ENCODE measurements at regions not wholly inside any gene's neighbourhood (a gene's known extent, or its start where the extent isn't known, plus 50 kb on each side); places are given as distances from the start of the nearest gene placed in this dataset.

- TF ChIP-seq, protein P1, sequence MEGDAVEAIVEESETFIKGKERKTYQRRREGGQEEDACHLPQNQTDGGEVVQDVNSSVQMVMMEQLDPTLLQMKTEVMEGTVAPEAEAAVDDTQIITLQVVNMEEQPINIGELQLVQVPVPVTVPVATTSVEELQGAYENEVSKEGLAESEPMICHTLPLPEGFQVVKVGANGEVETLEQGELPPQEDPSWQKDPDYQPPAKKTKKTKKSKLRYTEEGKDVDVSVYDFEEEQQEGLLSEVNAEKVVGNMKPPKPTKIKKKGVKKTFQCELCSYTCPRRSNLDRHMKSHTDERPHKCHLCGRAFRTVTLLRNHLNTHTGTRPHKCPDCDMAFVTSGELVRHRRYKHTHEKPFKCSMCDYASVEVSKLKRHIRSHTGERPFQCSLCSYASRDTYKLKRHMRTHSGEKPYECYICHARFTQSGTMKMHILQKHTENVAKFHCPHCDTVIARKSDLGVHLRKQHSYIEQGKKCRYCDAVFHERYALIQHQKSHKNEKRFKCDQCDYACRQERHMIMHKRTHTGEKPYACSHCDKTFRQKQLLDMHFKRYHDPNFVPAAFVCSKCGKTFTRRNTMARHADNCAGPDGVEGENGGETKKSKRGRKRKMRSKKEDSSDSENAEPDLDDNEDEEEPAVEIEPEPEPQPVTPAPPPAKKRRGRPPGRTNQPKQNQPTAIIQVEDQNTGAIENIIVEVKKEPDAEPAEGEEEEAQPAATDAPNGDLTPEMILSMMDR (conservative IDR thresholded peaks at IDR 0.05; ENCODE audit: low read depth, low read length), result no peak
- no peak for TF ChIP-seq EZH2 (IDR thresholded peaks at IDR 0.05; ENCODE audit: borderline replicate concordance, low read depth, low read length, poor library complexity, severe bottlenecking)
Observed at GRCh38 chr2:82708681-82709080, 1750.4 kb downstream of the SUCLG1 start.

All from A673 (cell line).